ENCODE measurements at regions not wholly inside any gene's neighbourhood (a gene's known extent, or its start where the extent isn't known, plus 50 kb on each side); places are given as distances from the start of the nearest gene placed in this dataset.

GRCh38 chrY:15510288-15510687 is 986.0 kb downstream of the NLGN4Y start:
- DNase-seq (ENCODE audit: low read depth) = no peak

- DNase-seq (ENCODE audit: low read depth) = no peak
These were observed 986.8 kb downstream of the NLGN4Y start for GRCh38 chrY:15510984-15511650.

DNA sequence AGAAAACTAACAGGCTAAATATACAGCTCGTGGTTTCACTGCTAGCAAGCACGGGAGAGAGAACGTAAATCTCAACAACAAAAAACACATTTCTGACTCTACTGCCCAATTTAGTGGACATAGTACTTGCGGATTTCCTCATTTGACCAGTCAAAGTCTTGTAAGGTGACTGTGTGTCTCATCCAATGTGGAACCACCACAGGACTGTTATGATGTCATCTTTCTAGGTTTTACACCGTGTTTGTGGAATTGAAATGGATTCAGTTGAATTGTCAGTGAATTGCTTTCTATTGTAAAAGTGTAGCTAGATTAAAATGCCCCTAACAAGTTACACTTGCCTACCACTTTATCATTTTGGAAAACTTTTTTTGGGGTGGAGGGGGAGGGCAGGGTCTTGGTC is 1010.8 kb downstream of the NLGN4Y start:
- peak; percentile 9 for DNase-seq (ENCODE audit: low read depth)

DNA sequence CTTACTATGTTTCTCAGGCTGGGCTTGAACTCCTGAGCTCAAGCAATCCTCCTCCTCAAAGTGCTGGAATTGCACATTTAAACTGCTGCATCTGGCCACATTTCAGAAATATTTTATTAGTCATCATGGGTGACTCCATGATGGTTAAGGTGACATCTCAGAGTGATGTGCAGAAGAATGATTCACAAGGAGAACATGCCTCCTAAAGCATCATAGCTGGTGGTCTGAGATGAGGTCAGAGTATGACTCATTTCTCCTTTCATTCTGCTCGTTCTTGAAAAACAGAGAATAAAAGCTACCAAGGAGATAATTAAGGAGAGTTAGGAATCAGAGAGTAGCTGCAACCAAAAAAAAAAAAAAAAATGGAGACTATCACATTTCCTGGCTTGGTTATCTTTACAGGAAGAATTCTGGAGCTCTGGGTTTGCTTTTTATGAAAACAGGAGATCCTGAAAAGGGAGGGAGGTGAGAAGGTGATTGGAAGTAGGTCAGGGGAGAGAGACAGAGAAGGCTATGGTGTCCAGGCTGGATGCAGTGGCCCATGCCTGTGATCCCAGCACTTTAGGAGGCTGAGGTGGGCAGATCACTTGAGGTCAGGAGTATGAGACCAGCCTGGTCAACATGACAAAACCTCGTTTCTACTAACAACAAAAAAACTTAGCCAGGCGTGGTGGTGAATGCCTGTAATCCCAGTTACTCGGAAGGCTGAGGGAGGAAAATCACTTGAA is 1011.6 kb downstream of the NLGN4Y start:
- DNase-seq (ENCODE audit: low read depth) = peak; percentile 94

DNA sequence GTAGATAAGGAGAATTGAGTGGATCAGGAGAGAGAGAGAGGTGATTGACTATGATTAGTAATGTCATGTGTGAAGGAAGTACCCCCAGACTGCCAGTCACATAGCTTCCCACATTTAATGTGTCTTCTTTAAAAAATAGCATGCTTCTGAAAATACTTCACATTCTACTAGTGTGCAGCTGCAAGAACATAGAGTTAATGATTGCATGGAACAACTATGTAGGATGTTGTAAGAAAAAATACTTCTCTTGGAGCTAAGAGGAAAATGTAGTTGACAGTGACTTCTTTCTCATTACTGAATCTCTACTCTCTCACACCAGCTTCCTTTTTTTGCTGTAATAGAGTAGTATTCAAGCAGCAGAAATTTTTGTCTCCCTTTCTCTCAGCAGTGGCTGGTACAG is 1016.2 kb downstream of the NLGN4Y start:
- peak; percentile 74 for DNase-seq (ENCODE audit: low read depth)

- DNase-seq (ENCODE audit: low read depth) = no peak
These were observed 1021.9 kb downstream of the NLGN4Y start for GRCh38 chrY:15546177-15546754.

DNA sequence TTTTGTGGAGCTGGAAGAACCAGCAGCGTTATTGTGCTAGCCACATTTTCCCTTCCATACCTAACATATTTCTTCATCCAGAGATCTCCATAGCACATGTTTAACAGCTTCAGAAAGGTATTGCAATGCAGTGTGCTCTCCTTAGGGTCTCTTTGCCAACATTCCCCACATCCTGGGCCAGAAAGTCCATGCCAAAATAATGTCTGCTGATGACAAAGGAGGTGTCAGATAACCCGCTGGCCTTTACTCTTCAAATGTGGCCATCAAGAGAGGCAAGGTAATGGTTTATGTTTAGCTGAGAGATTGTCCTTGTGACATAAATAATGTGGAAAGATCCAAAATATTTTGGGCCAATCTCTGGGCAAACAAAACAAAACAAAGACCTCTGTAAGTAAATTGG is 1027.7 kb downstream of the NLGN4Y start:
- DNase-seq (ENCODE audit: low read depth) = no peak

DNA sequence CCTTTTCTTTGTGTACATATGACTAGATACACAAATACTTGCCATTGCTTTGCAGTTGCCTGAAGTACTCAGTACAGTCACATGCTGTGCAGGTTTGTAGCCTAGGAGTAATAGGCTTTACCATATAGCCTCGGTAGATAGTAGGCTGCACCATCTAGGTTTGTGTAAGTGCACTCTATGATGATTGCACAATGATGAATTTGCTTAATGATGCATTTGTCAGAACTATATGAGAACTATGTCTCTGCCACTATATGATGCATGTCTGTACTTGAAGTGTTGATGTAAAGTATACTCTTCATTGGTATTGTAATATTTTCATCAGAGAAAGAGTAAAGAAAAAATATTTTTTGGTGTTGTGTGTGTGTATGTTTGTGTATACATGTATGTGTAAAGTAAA is 1030.7 kb downstream of the NLGN4Y start:
- DNase-seq (ENCODE audit: low read depth) = no peak

GRCh38 chrY:15559169-15559568 is 1034.8 kb downstream of the NLGN4Y start:
- no peak for DNase-seq (ENCODE audit: low read depth)

DNA sequence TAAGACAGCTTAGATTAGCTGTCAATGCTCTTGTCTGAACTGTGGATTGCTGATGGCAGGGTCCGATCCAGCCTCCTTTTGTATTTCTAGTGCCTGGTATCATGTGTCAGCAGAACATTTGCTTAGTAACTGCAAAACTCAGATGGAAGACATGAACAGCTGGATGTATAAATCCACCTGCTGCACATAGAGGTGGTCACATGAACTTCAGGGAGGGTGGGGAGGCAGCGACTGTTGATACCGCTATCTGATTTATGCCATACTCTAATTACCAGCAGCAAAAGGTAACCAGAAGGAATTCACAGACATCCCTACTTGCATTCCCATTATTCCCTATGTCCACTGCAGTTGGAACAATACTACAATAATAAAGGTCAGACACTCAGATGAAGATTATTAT is 1036.5 kb downstream of the NLGN4Y start:
- DNase-seq (ENCODE audit: low read depth) = no peak

GRCh38 chrY:15561501-15562289 is 1037.4 kb downstream of the NLGN4Y start:
- DNase-seq (ENCODE audit: low read depth) = no peak

GRCh38 chrY:15577886-15578285 is 1053.6 kb downstream of the NLGN4Y start:
- peak; percentile 7 for DNase-seq (ENCODE audit: low read depth)

DNA sequence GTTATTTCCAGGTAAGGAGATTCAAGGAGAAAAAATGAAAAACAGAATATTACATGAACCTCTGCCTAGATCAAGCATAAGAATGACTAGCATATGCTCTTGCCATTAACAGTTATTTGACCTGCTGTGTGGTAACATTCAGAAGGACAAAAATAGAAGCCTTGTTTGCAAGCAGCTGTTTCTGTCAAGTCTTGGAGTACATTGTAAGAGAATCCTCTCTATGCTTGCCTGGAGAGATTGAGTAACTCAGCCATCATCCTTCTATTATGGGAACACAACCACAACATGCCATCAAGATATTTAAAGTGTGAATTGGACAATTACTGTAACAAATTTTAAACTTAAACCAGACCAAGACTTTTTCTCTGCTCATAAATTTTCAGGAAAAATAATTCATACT is 1054.4 kb downstream of the NLGN4Y start:
- DNase-seq (ENCODE audit: low read depth) = peak; percentile 45

DNA sequence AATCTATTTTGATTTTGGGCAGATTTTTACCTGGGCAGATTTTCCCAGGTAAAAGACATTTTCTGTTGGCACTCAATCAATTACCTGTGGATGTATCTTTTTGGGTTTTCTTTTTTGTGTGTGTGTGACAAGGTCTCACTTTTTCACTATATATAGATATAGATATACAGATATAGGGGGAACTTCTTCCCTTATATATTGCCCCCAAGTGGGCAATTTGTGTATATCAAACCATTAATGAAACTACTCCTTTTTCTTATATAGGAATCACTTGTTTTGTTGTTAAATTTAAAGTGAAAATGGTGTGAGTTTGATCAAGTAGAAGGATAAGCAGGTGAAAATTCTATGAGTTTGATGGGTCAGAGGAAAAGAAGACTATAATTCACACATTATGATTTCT is 1054.9 kb downstream of the NLGN4Y start:
- DNase-seq (ENCODE audit: low read depth) = peak; percentile 18

GRCh38 chrY:15583111-15583510 is 1058.8 kb downstream of the NLGN4Y start:
- no peak for DNase-seq (ENCODE audit: low read depth)

- DNase-seq (ENCODE audit: low read depth) = no peak
These were observed 1068.6 kb downstream of the NLGN4Y start for GRCh38 chrY:15592957-15593356.

DNA sequence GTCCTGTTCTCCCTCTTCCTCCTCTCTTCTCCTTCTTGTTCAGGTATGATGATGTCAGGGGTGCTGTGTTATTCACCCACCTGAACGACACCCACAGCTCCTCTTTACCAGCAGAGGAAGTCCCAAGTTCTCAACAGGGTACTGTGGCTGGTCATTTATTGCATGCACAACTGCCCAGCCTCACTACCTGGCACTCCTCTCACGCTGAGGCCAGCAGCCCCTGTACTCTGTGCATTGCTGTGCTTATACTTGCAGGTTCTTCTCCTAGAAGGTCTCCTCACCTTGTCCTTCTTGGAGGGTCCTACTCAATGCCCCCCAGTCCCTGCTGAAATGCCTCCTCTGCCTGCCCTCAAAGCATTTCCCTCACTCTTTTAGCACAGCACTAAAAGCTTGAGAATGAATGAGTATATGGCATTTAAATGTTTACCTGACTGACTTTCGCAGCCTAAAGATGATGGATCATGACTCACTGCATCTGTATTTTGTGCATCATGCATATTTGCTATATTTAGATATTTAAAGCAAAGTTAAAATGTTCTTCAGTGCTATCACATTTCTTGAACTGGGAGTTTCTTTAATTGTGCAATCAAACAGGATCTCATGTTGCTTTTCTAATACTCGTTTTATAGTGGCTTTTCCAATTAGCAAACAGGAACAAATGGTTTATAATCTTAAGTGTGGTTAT is 1069.3 kb downstream of the NLGN4Y start:
- peak; percentile 71 for DNase-seq (ENCODE audit: low read depth)

- DNase-seq (ENCODE audit: low read depth) = no peak
These were observed 1069.8 kb downstream of the NLGN4Y start for GRCh38 chrY:15594179-15594578.

DNA sequence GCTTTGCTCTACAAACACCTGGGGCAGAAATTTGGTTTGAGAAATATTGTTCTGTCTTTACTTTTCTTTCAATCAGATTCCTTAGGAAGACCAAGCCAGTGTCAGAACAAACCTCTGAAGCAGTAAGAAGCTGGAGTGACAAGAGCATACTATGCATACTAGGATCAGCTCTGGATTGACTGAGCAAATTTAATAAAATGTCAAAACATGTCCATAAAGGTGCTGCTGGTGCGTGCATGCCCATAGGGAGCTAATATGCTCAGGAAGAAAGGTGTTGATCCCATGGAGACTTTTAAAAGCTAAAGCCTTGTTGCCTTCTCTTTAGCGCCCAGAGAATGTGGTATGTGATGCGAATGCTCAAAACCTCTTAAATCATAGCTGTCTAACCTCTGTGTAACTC is 1076.2 kb downstream of the NLGN4Y start:
- no peak for DNase-seq (ENCODE audit: low read depth)

- DNase-seq (ENCODE audit: low read depth) = no peak
These were observed 1100.0 kb downstream of the NLGN4Y start for GRCh38 chrY:15624370-15624769.

- peak; percentile 0 for DNase-seq (ENCODE audit: low read depth)
These were observed 1100.6 kb downstream of the NLGN4Y start for GRCh38 chrY:15624928-15625327.

DNA sequence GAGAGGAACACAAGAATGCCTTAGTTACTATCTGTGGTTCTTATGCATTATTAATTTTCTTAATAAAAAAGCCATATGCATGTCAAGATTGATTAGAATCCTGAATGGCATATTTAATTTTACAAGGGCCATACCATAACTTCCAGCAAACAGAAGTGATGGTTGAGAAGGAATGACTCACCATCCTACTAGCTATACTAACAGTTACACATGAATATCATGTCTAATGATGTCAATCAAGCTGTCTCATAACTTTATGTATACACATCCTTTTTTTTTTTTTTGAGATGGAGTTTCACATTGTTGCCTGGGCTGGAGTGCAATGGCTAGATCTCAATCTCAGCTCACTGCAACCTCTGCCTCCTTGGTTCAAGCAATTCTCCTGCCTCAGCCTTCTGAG is 1123.9 kb downstream of the NLGN4Y start:
- DNase-seq (ENCODE audit: low read depth) = no peak
